ENCODE measurements at regions not wholly inside any gene's neighbourhood (a gene's known extent, or its start where the extent isn't known, plus 50 kb on each side); places are given as distances from the start of the nearest gene placed in this dataset.

DNA sequence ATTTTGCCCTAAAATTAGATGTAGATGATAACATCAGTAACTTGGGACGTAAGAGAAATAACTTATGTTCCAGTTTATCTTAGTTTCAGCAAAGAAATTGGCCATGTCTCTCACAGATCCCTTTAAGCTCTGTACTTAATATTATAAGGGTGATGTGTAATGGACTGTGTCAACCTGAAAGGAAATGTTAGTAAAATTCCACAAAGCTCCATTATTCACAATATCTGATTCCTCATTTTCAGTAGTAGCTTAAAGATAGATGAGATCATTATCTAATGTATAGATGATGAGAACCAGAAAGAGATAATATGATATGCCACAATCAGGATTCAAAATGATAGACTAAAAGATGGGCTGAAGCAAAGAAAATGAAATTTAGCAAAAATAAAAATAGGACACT, 316.8 kb upstream of the CHRM2 start:
- TF ChIP-seq TARDBP (IDR thresholded peaks at IDR 0.05) (no peak), ELF4 (IDR thresholded peaks at IDR 0.05) (no peak), SUZ12 (IDR thresholded peaks at IDR 0.05) (no peak), ZNF384 (IDR thresholded peaks at IDR 0.05) (no peak), BHLHE40 (IDR thresholded peaks at IDR 0.05; ENCODE audit: borderline replicate concordance) (no peak), SP1 (IDR thresholded peaks at IDR 0.05) (no peak), L3MBTL2 (conservative IDR thresholded peaks at IDR 0.05) (no peak), FOXM1 (IDR thresholded peaks at IDR 0.05; ENCODE audit: borderline replicate concordance) (no peak), FOXK2 (IDR thresholded peaks at IDR 0.05) (no peak), HDGF (IDR thresholded peaks at IDR 0.05; ENCODE audit: borderline replicate concordance) (no peak)

Measured in HEK293T (cell line).